Left lung (tissue), 4 donors: ENCODE measurements at regions not wholly inside any gene's neighbourhood (a gene's known extent, or its start where the extent isn't known, plus 50 kb on each side); places are given as distances from the start of the nearest gene placed in this dataset.

Experiments
- ATAC-seq: fragments of 200-7000 bp; cut with Tn5 transposase; one replicate; pipeline ENCODE4 v1.9.1; 2020; ENCODE audit warnings: moderate library complexity
- DNase-seq, 4 donors: peaks; one replicate each; pipeline ENCODE4 v3.0.0-alpha.2; 2013 to 2020
- H3K27ac ChIP-seq, 2 donors: fragments of 200-600 bp; sonication (generic) in 1 of 2; one replicate each; pipeline versions ENCODE4 v1.5.0 to v1.8.0; 2020 to 2021
- H3K27me3 ChIP-seq, 2 donors: fragments of 200-600 bp; sonication (generic) in 1 of 2; one replicate each; pipeline versions ENCODE4 v1.5.0 to v1.8.0; 2020 to 2021
- H3K36me3 ChIP-seq, 2 donors: fragments of 200-600 bp; sonication (generic) in 1 of 2; one replicate each; pipeline versions ENCODE4 v1.5.0 to v1.8.0; 2020 to 2021
- H3K4me1 ChIP-seq, 2 donors: fragments of 200-600 bp; one replicate each; pipeline ENCODE4 v1.8.0; 2021
- H3K4me3 ChIP-seq, 2 donors: fragments of 200-600 bp; sonication (generic) in 1 of 2; one replicate each; pipeline versions ENCODE4 v1.5.0 to v1.8.0; 2020 to 2021; ENCODE audit warnings: mild to moderate bottlenecking in 1 of 2
- H3K9me3 ChIP-seq, 2 donors: fragments of 200-600 bp; sonication (generic) in 1 of 2; one replicate each; pipeline versions ENCODE4 v1.5.0 to v1.8.0; 2020 to 2021
- intact Hi-C, 2 donors: fragments of 100-400 bp; cut with DNase I; formaldehyde crosslinking; loops; one replicate each; pipeline versions ENCODE4 v1.11.2 to v1.14.2; 2022
- TF ChIP-seq, protein P1 (sequence below), 2 donors: fragments of 200-600 bp; sonication (generic) in 1 of 2; IDR thresholded peaks; one replicate each; pipeline versions ENCODE4 v1.5.0 to v1.8.0; 2021; ENCODE audit warnings: antibody characterized with exemption in 2 of 2
- donor health status: DM: no; HTN: yes; CAD: no.
- donor health status: DM: no; HTN: no; CAD: no.

DNA sequence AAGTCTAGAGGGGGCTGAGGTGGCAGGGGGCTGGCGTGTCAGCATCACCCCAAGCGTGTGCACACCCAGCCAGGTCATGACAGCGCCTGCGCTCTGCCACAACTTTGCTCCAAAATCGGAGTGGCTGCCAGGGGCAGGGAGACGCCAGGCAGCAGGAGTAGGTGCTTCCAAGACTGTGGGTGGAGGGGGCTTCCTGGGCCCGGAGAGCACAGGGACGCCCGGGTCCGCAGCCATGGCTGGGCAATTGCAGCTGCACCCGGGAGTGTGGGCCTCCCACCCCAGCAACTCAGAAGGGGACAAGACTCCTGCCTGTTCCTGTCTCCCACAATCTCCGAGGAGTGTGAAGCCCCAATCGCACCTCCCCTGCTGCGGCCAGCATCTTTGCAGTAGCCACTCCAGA, 53.1 kb upstream of the CYYR1 start:
- Histone ChIP-seq H3K4me1 (no peaks in the 10 kb centered on the region), H3K27ac (no peak overlapping the region), H3K27me3 (no peaks in the 10 kb centered on the region), H3K36me3 (no peaks in the 10 kb centered on the region), H3K4me3 (no peak overlapping the region), H3K9me3 (peaks cover 0 to 1% of the 10 kb centered on the region in 2 donors)
- peak in 1 of 4 donors; percentile 74 for DNase-seq
- intact Hi-C loops, result no loop called here
- TF ChIP-seq, protein P1, sequence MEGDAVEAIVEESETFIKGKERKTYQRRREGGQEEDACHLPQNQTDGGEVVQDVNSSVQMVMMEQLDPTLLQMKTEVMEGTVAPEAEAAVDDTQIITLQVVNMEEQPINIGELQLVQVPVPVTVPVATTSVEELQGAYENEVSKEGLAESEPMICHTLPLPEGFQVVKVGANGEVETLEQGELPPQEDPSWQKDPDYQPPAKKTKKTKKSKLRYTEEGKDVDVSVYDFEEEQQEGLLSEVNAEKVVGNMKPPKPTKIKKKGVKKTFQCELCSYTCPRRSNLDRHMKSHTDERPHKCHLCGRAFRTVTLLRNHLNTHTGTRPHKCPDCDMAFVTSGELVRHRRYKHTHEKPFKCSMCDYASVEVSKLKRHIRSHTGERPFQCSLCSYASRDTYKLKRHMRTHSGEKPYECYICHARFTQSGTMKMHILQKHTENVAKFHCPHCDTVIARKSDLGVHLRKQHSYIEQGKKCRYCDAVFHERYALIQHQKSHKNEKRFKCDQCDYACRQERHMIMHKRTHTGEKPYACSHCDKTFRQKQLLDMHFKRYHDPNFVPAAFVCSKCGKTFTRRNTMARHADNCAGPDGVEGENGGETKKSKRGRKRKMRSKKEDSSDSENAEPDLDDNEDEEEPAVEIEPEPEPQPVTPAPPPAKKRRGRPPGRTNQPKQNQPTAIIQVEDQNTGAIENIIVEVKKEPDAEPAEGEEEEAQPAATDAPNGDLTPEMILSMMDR (IDR thresholded peaks at IDR 0.05), result no peak
- no peak for ATAC-seq

DNA sequence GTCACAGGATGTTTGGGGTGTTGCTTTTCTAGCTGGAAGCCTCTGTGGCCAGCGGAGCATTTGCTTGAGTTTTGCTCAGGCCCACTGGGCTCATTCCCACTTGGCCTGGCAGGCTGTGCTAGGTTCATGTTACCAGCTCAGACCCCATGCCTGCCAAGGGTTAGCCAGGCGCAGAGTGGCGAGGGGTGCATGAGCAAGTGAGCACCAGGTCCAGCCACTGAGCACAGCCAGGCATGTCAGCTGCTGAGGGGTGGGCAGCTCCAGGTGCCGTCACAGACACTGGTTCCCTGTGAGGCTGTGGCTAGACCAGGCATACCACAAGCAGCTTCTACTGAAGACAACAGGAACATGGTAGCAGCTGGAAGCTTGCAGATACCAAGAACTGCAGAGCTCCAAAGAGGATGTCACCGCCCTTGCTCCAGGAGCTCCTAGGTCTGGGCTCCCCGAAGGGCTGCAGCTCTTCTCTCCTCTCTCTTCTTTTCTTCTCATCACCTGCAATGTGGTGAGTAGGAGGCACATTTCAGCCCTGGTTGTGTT, 52.0 kb upstream of the CYYR1 start:
- ATAC-seq (no peak), DNase-seq (peak in 1 of 4 donors; percentile 62)
- H3K4me1 ChIP-seq, result no peaks in the 10 kb centered on the region
- peaks cover 0 to 1% of the 10 kb centered on the region in 2 donors for H3K9me3 ChIP-seq
- H3K27me3 ChIP-seq, result no peaks in the 10 kb centered on the region
- H3K27ac ChIP-seq, result no peak overlapping the region
- no peak overlapping the region for H3K4me3 ChIP-seq
- no peaks in the 10 kb centered on the region for H3K36me3 ChIP-seq
- TF ChIP-seq, protein P1 (IDR thresholded peaks at IDR 0.05), result no peak
- intact Hi-C loops, result no loop called here
